DMS153 treated with DMSO at 0.1 percent for 48 hours (cell line): ENCODE measurements at regions not wholly inside any gene's neighbourhood (a gene's known extent, or its start where the extent isn't known, plus 50 kb on each side); places are given as distances from the start of the nearest gene placed in this dataset.

Source experiments
- DNase-seq: peaks from one replicate; lab custom pipeline; 2025; ENCODE audit not compliant: unreplicated experiment; lab: John Stamatoyannopoulos, UW

DNA sequence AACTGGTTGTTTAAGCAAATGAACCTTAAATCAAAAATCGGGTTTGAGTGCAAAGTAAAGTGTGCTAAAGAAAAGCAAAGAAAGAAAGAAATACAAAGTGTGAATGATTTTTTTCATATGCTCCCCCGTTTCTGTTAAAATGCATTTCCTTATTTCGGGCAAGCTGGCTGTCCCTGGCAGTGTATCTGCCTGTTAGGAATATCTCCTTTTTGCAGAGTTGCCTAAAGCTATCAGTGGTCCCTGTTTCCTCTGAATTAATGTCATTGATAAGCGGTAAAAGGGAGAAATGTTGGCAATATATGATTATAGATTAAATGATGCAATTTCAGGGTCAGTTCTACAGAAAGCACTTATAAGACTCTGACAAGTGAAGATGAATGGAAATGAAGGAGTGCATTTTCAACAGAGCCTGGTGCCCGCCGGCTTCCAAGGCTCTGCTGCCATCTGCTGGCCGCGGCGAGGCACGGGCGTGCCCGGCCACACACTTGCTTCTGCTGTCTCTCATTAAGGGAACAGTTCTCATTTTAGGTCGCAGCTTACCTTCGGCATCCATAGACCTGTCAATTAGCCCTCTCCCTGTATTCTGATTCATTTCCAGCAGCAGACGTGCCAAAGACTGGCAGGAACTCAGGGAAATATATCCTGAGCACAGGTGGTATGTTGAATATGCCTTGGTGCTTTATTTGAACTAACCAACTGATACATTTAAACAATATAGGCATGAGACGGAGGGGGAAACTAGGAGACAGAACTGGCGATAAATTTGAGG is 381.9 kb downstream of the C6orf118 start:
- peak; percentile 67 for DNase-seq

GRCh38 chr6:164926686-164927085 is 382.7 kb downstream of the C6orf118 start:
- no peak for DNase-seq

GRCh38 chr6:164925681-164926530 is 383.5 kb downstream of the C6orf118 start:
- no peak for DNase-seq

DNA sequence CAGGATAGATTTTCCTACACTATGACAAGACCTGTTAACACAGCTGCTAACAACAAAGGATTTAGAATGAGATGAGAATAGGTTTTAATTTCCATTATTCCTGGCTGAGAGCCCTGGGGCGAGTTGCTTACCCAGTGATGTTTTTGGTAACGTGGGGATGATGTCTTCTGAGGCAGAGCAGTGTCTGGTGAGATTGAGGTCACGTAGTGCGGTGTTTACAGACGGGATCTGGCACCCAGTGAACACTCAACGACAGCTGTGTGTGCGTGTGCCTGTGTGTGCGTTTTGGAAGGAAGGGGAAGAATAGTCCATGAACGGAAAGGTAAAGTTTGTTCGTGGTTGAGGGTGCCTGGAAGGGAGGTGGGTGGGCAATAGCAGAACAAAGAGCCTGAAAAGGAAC is 384.7 kb downstream of the C6orf118 start:
- DNase-seq, result no peak

GRCh38 chr6:164917211-164917610 is 392.2 kb downstream of the C6orf118 start:
- DNase-seq, result no peak

DNA sequence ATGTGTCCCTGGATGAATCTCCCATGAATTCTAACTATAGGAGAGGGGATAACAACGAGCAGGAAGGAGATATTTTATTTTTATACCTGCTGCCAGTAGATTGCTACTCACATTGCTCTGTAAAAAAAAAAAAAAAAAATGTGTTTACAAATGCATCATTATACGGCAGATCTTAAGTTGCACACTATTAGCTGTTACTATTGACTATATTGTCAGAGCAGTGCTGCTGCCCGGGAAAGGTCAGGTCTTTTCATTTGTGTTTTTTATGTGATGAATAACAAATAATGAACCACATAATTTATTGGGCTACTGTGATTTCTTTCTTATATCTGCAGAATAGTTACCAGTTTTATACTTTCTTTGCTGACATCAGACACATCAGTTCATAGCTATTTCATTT is 393.3 kb downstream of the C6orf118 start:
- DNase-seq, result no peak

GRCh38 chr6:164911873-164912580 is 397.4 kb downstream of the C6orf118 start:
- peak; percentile 60 for DNase-seq

GRCh38 chr6:164911151-164911550 is 398.3 kb downstream of the C6orf118 start:
- DNase-seq, result no peak

DNA sequence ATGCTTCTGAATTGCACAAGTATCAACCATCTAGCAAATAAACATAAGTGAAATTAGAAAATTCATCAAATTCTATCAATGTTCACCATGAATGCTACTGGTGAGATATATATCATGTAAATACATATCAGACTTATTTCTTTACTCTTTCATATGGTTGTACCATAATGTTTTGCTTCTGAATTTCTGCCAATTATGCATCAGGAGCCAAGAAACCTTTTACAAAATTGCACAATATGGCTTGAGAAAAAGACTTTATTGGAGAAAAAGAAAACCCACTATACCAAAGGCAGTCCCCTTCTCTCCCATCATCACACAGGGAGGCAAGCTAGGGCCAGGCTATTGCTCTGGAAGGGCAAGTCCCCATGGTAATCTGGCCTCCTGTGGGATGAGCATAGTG is 402.6 kb downstream of the C6orf118 start:
- DNase-seq, result no peak

GRCh38 chr6:164905311-164905710 is 404.1 kb downstream of the C6orf118 start:
- DNase-seq, result no peak

DNA sequence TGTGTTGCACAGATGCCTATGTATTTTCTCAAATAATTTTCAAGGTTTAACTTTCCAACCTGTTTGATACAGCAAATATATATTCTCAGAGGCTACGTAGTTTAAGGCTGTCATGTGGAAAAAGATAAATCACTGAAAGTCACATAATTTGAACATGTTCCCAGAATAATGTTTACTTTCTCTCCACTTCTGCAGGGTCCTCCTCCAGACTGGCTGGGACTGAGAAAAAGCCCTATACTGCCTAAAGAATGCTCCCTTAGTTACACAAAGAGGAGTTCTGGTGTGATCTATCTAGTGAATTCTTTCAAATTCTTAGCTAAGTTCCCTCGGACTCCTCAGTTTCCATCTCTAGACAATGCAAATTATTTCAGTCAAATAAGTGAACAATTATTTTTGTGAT is 411.0 kb downstream of the C6orf118 start:
- no peak for DNase-seq

- DNase-seq, result peak; percentile 73
Measured at GRCh38 chr6:164897523-164898235, 411.7 kb downstream of the C6orf118 start.

- no peak for DNase-seq
Measured at GRCh38 chr6:164889980-164890379, 419.4 kb downstream of the C6orf118 start.

DNA sequence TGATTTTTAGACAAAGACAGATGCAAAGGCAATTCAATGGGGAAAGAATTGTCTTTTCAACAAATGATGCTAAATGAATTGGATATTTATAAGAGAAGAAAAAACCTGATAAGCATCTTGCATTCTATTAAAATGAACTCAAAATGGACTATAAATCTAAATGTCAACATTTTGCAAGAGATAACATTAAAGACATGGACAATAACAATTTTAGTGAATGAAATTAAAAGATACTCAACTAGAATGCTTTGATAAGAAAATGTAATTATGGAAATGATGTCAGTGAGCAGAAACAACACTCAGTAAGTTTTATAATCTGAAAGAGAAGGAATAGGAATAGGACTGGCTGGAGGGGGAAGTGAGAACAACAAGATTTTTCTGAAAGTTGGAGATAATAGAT is 421.7 kb downstream of the C6orf118 start:
- no peak for DNase-seq

- DNase-seq, result no peak
Measured at GRCh38 chr6:164882236-164882635, 427.2 kb downstream of the C6orf118 start.

DNA sequence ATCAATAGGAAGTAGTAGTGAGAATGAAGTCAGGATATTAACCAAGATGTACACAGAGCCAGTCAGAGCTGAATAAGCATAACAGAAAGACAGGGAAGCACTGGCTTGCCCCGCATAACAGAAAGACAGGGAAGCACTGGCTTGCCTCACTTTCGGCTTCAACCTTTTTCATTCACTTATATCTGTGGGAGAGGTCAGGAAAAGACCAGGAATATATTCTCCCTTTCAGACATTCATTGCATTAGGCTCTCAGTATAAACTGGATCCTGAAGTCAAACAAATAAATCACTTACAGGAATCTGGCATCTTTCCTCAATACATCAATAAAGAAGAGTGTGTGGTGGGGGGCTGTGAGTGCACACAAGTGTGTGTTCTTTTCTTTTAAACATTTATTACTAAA is 437.6 kb downstream of the C6orf118 start:
- DNase-seq, result no peak

- peak; percentile 12 for DNase-seq
Measured at GRCh38 chr6:164870164-164870563, 439.2 kb downstream of the C6orf118 start.

DNA sequence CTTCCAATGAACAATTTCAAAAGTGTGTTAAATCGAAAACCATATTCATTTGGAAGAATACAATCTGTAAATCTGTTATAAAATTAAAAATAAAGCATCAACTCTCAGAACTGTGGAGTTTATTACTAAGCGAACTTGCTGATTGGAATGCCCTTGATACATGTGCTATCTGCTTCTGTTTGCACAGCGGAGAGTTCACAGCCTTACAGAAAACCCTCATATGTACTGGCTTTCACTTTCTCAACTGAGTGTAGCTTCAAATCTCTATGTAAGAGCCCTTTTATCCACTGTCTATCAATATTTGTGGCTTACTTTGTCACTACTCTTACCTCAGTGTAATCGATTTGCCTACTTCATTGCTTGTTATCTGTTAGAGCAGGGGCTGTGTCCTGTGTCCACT is 447.4 kb downstream of the C6orf118 start:
- no peak for DNase-seq

GRCh38 chr6:164859816-164860215 is 449.6 kb downstream of the C6orf118 start:
- no peak for DNase-seq

- DNase-seq, result no peak
Measured at GRCh38 chr6:164856138-164856537, 453.3 kb downstream of the C6orf118 start.

GRCh38 chr6:164855281-164855680 is 454.1 kb downstream of the C6orf118 start:
- no peak for DNase-seq
